SK-N-MC (cell line): ENCODE measurements at regions not wholly inside any gene's neighbourhood (a gene's known extent, or its start where the extent isn't known, plus 50 kb on each side); places are given as distances from the start of the nearest gene placed in this dataset.

Experiments
- EZH2 ChIP-seq: fragments of 200-600 bp; sonication (generic); IDR thresholded peaks from one replicate; pipeline ENCODE4 v1.6.1; 2017; ENCODE audit warnings: antibody characterized with exemption
- POLR2AphosphoS5 ChIP-seq: IDR thresholded peaks from 2 replicates; pipeline ENCODE4 v1.6.1; 2012; ENCODE audit warnings: mild to moderate bottlenecking, low read depth, low read length, borderline replicate concordance

DNA sequence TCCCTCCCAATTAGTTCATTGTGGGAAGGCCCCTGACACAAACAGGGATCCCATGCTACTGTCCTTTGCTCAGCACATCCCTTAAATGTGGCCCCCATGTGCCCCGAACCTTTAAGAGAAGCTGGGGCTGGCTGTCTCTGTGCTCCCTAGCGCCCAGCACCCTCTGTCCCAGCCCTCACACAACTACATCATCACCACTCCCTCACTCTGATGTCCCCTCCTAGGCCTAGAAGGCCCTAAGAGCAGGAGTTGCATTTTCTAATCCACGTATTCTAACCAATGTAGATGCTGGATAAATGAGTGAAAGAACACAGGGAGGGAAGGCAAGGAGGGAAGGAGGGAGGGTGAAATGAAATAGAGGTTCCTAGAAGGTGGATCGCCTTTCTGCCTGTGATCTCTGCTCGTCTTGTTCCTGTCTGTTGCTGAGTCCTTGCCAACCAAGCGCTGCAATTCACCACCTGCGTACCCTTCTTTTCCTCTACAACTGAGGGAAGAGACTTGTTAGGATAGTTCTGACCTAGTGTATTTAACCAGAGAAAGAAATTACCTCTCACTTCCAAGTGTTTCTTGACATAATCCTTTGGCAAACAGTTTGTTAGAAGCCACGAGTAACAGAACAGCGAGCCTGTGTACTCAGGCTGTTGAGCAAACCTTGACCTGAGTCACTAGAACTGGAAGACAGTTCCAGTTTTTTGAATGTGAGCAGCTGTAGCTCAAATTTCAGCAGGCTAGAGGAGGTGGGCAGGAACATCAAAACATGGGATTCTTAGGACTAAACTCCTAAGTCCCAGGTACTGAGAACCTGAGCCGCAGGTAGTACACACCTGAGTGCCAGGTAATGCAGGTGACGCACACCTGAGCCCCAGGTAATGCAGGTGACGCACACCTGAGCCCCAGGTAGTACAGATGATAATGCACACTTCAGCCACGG lies 181.5 kb upstream of the ID2 start:
- no peak for TF ChIP-seq EZH2
- TF ChIP-seq POLR2AphosphoS5, result no peak
